HFFc6 (cell line): ENCODE measurements at regions not wholly inside any gene's neighbourhood (a gene's known extent, or its start where the extent isn't known, plus 50 kb on each side); places are given as distances from the start of the nearest gene placed in this dataset.

ENCODE experiments used
- DNase-seq: peaks from one replicate; pipeline ENCODE4 v3.0.0-alpha.2; 2018
- H3K27ac Mint-ChIP-seq: 2 replicates; pipeline ENCODE4 v1.8.0; 2020; ENCODE audit warnings: mild to moderate bottlenecking, mixed read lengths
- H3K27me3 Mint-ChIP-seq: 2 replicates; pipeline ENCODE4 v1.8.0; 2021; ENCODE audit warnings: mild to moderate bottlenecking, moderate library complexity, mixed read lengths; ENCODE audit not compliant: insufficient read depth
- H3K36me3 Mint-ChIP-seq: 2 replicates; pipeline ENCODE4 v1.8.0; 2021; ENCODE audit warnings: low read depth, mixed read lengths
- H3K4me1 Mint-ChIP-seq: 2 replicates; pipeline ENCODE4 v1.8.0; 2020; ENCODE audit warnings: low read depth, mixed read lengths
- H3K4me3 Mint-ChIP-seq: 2 replicates; pipeline ENCODE4 v1.8.0; 2020; ENCODE audit warnings: mild to moderate bottlenecking, moderate library complexity, mixed read lengths
- H3K9me3 Mint-ChIP-seq: 2 replicates; pipeline ENCODE4 v1.8.0; 2020; ENCODE audit warnings: mild to moderate bottlenecking, mixed read lengths
- TF ChIP-seq, protein P1 (sequence below): fragments of 200-600 bp; sonication (generic); IDR thresholded peaks from 2 replicates; pipeline ENCODE4 v1.5.0; 2021; ENCODE audit warnings: antibody characterized with exemption, mild to moderate bottlenecking

DNA sequence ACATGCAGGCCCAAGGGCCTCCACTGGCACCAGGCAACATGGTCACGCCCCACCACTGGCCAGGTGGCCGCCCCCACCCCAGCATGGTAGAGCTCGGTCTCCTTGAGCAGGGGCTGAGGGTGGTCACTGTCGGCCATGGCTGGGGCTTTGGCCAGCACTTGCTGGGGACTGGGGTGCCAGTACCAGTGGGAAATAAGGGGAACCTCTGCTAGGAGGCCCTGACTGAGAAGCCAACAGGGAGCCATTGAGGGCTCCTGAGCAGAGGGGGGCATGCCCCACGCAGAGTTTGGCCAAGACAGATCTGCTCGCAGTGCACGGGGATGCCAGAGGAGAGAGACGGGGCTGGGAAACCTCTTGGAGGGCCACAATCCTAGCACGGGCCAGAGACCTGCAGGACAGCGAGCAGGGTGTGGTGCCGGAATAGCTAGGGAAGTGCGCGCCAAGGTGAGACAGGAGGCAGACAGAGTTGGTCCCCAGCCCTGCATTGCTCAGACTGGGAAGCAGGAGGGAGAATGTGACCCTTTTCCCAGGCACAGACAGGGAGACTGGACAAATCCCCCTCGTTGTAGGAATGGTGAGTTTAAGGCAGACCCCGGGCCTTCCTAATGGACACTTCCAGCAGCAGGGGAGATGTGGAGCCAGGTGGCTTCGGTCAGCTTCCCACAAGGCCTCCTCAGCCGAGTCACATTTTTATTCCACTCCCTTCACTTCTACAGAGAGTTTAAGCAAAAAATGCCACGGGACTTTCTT lies 179.0 kb upstream of the CST7 start:
- TF ChIP-seq, protein P1, sequence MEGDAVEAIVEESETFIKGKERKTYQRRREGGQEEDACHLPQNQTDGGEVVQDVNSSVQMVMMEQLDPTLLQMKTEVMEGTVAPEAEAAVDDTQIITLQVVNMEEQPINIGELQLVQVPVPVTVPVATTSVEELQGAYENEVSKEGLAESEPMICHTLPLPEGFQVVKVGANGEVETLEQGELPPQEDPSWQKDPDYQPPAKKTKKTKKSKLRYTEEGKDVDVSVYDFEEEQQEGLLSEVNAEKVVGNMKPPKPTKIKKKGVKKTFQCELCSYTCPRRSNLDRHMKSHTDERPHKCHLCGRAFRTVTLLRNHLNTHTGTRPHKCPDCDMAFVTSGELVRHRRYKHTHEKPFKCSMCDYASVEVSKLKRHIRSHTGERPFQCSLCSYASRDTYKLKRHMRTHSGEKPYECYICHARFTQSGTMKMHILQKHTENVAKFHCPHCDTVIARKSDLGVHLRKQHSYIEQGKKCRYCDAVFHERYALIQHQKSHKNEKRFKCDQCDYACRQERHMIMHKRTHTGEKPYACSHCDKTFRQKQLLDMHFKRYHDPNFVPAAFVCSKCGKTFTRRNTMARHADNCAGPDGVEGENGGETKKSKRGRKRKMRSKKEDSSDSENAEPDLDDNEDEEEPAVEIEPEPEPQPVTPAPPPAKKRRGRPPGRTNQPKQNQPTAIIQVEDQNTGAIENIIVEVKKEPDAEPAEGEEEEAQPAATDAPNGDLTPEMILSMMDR, result no peak
- Mint-ChIP-seq H3K36me3 (peaks cover 3% of the 10 kb centered on the region), H3K4me3 (no peak overlapping the region), H3K4me1 (peaks cover 44% of the 10 kb centered on the region), H3K27me3 (peaks cover 23% of the 10 kb centered on the region), H3K27ac (no peak overlapping the region), H3K9me3 (no peaks in the 10 kb centered on the region; the same call in 1 of the 2 replicates)
- DNase-seq, result no peak

DNA sequence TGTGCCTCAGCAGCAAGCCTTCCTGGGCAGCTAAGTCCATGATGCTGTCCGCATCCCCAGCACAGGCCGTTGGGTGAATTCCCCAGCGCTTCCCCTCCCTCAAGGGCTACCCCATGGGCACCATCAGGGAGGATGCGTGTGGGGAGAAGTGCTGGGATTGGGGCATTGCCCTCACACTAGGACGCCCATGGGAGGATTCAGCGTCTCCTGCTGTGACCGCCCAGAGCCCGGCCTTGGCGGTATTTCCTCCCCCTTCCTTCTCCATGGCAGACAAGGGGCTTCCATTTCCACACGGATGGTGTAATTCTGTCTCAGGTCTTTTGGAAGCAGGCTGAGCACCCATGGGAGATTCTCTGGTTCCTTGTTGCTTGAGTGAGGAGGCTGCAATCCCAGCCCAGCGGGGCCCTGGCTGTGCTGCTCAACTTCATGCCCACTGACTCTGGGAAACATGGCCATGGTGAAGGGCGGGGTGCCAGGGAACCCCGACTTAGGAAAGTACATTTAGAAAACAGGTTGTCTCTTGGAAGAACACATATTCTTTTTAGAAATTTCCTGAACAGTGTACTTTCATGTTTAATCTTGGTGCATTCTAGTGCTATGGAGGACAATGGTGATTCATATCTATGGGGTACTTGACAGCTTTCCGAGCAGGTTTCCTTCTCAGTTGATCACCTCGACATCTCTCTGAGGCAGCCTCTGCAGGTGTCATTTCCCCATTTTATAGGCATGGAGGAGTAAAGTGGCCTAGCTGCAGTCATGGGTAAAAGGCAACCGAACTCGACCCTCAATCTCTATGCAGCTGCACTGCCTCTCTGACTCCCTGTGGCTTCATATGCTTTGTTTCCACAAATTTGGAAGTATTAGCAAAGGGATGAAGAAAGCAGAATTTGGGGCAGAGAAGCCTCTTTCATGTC lies 178.2 kb upstream of the CST7 start:
- TF ChIP-seq, protein P1, result no peak
- H3K36me3 Mint-ChIP-seq, result peaks cover 7% of the 10 kb centered on the region
- H3K9me3 Mint-ChIP-seq, result no peaks in the 10 kb centered on the region; the same call in 1 of the 2 replicates
- no peak for DNase-seq
- H3K27ac Mint-ChIP-seq, result no peak overlapping the region
- H3K4me3 Mint-ChIP-seq, result no peak overlapping the region
- peaks cover 21% of the 10 kb centered on the region for H3K27me3 Mint-ChIP-seq
- H3K4me1 Mint-ChIP-seq, result peaks cover 45% of the 10 kb centered on the region

DNA sequence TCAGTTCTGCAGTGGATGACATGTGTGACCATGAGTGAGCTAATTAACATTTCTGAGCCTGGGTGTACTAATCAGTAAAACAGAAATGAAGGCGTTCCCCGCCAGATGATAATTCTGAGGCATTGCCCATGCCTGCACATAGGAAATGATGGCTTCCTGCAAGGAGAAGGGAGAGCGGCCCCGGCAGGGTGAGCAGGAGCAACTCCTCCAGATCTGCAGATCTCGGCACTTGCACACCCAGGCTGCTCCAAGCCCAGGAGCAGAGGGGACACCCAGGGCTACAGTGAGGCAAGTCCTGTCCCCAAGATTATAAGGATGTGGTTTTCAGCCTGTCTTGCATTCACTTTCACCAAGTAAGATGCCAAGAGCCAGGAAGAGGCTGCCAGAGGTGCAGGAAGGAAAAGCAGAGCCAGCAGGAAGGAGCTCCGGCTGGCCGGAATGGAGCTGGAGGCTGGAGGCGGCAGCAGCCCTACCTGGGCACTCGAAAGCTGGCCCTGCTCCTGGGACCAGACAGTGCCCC lies 177.5 kb upstream of the CST7 start:
- DNase-seq, result no peak
- Mint-ChIP-seq H3K4me3 (no peak overlapping the region), H3K9me3 (no peaks in the 10 kb centered on the region; the same call in 1 of the 2 replicates), H3K4me1 (peaks cover 45% of the 10 kb centered on the region), H3K27me3 (peaks cover 22% of the 10 kb centered on the region), H3K36me3 (peaks cover 7% of the 10 kb centered on the region), H3K27ac (no peak overlapping the region)
- TF ChIP-seq, protein P1, result no peak

DNA sequence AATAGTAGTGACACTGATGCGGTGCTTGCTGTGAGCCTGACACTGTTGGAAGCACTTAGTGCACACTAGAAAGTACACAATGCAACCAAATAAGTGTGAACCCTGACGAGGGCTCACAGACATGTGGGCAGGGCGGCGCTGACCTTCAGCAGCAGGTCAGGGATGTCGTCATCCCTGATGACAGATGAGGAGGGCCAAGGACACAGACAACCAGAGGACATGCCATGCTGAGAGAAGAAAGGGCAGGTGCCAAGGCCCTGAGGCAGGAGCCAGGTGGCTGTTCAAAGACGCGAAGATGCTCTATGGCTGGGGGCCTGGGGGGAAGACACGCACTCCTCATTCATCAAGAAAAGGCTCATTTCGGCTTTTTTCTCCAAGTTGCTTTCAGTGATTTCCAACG lies 176.4 kb upstream of the CST7 start:
- H3K9me3 Mint-ChIP-seq, result no peaks in the 10 kb centered on the region; the same call in 1 of the 2 replicates
- H3K27ac Mint-ChIP-seq, result no peak overlapping the region

DNA sequence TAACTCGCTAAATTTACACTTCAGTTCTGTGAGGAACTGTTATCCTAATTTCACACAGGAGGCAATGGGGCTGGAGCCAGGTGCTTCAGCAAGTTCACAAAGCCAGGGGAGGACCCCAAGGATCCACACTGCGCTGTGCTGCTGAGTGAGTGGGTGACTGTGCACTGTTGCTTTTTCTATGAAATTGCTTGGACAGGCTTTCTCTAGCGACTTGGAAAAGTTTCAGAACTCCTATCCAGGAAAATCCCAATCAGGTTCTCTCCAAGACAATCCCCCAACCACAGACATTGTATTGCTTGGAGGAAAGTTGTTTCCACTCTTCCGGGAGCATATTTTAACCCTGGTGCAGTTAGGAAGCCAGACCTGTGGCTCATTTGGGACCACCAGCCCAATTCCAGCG lies 175.9 kb upstream of the CST7 start:
- no peak for DNase-seq
- peaks cover 27% of the 10 kb centered on the region for H3K27me3 Mint-ChIP-seq

More for the DNA sequence above, 176.4 kb upstream of the CST7 start:
- TF ChIP-seq, protein P1, result no peak
- Mint-ChIP-seq H3K27me3 (peaks cover 25% of the 10 kb centered on the region), H3K36me3 (peaks cover 7% of the 10 kb centered on the region), H3K4me3 (no peak overlapping the region), H3K4me1 (peaks cover 48% of the 10 kb centered on the region)
- DNase-seq, result no peak

More for the DNA sequence above, 175.9 kb upstream of the CST7 start:
- peaks cover 53% of the 10 kb centered on the region for H3K4me1 Mint-ChIP-seq
- no peak overlapping the region for H3K4me3 Mint-ChIP-seq
- peak overlapping the region; percentile 48; the same call in 1 of the 2 replicates for H3K27ac Mint-ChIP-seq
- H3K9me3 Mint-ChIP-seq, result no peaks in the 10 kb centered on the region; the same call in 1 of the 2 replicates
- H3K36me3 Mint-ChIP-seq, result peaks cover 7% of the 10 kb centered on the region
- TF ChIP-seq, protein P1, result no peak
